Fibroblast of lung (primary cell): ENCODE measurements at regions not wholly inside any gene's neighbourhood (a gene's known extent, or its start where the extent isn't known, plus 50 kb on each side); places are given as distances from the start of the nearest gene placed in this dataset.
A peak's percentile ranks its signal among the peaks of the same experiment; 100 is the strongest.

Experiments used
- DNase-seq, 2 donors: peaks; one replicate each; pipeline versions ENCODE4 v3.0.0 to v3.0.0-alpha.2; 2010; ENCODE audit warnings: low read depth in 2 of 2
- H2AFZ ChIP-seq: 2 replicates; pipeline ENCODE4 v1.5.1; 2012; ENCODE audit warnings: low read length, control low read depth, inconsistent platforms
- H3K27ac ChIP-seq: 2 replicates; pipeline ENCODE4 v1.5.1; 2011; ENCODE audit warnings: low read length, control low read depth; ENCODE audit not compliant: insufficient read depth
- H3K27me3 ChIP-seq: 2 replicates; pipeline ENCODE4 v1.5.1; 2011; ENCODE audit warnings: mild to moderate bottlenecking, low read length; ENCODE audit not compliant: control insufficient read depth, insufficient read depth
- H3K36me3 ChIP-seq: 2 replicates; pipeline ENCODE4 v1.5.1; 2011; ENCODE audit warnings: low read length; ENCODE audit not compliant: control insufficient read depth, insufficient read depth
- H3K4me1 ChIP-seq: 2 replicates; pipeline ENCODE4 v1.5.1; 2011; ENCODE audit warnings: low read length; ENCODE audit not compliant: control insufficient read depth, insufficient read depth; ENCODE audit errors: extremely low read depth
- H3K4me2 ChIP-seq: 2 replicates; pipeline ENCODE4 v1.5.1; 2011; ENCODE audit warnings: low read length, control low read depth; ENCODE audit not compliant: insufficient read depth; ENCODE audit errors: extremely low read depth
- H3K4me3 ChIP-seq, 4 experiments: fragments of 200-600 bp in 1 of 4; sonication (generic) in 1 of 4; replicated peaks in 1 of 4; 2 replicates each; pipeline ENCODE4 v1.5.1; 2011 to 2016; ENCODE audit warnings: low read length in 4 of 4, low read depth in 3 of 4, mild to moderate bottlenecking in 3 of 4, control low read depth in 2 of 4, inconsistent platforms in 1 of 4, mixed read lengths in 1 of 4; ENCODE audit not compliant: insufficient read depth in 1 of 4; ENCODE audit errors: control extremely low read depth in 1 of 4
- H3K79me2 ChIP-seq: 2 replicates; pipeline ENCODE4 v1.5.1; 2012; ENCODE audit warnings: mild to moderate bottlenecking, low read length, inconsistent platforms; ENCODE audit not compliant: control insufficient read depth, insufficient read depth
- H3K9ac ChIP-seq: 2 replicates; pipeline ENCODE4 v1.5.1; 2011; ENCODE audit warnings: mild to moderate bottlenecking, low read length, control low read depth; ENCODE audit not compliant: insufficient read depth
- H3K9me3 ChIP-seq: 2 replicates; pipeline ENCODE4 v1.5.1; 2012; ENCODE audit warnings: low read depth, low read length; ENCODE audit not compliant: control insufficient read depth, insufficient read depth
- H4K20me1 ChIP-seq: 2 replicates; pipeline ENCODE4 v1.5.1; 2011; ENCODE audit warnings: low read length; ENCODE audit not compliant: control insufficient read depth, insufficient read depth; ENCODE audit errors: extremely low read depth
- EZH2 ChIP-seq: IDR thresholded peaks from 2 replicates; pipeline ENCODE4 v1.5.1; 2012; ENCODE audit warnings: low read length, control low read depth, mild to moderate bottlenecking; ENCODE audit errors: missing control alignments
- TF ChIP-seq, protein P1 (sequence below), 2 donors: IDR thresholded peaks in 1 of 2; conservative IDR thresholded peaks in 1 of 2; 1 replicate in 1 of 2; 2 replicates in 1 of 2; pipeline ENCODE4 v1.5.1; 2011 to 2012; ENCODE audit warnings: low read length in 2 of 2, control low read depth in 1 of 2, inconsistent platforms in 1 of 2, low read depth in 1 of 2, mild to moderate bottlenecking in 1 of 2

DNA sequence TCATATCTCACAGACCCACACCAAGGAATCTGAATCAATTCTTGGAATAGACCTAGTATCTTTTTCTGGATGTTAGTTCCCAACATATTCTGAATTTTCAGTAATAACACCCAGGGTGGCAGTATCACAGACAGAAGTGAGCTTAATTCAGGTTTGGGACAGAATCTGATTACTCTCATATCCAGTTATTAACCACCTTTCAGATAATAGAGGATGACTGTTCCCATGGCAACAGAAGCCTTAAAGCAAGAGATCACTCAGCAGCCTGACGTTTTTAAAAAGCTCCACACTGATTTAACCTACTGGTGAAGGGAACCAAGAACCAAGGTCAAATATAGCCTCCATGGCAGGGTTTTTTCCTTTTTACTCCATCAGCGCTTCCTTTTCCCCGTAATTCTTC lies 68.4 kb downstream of the ACTBL2 start:
- Histone ChIP-seq H3K27me3 (no peaks in the 10 kb centered on the region), H3K9ac (no peak overlapping the region), H3K36me3 (no peaks in the 10 kb centered on the region), H3K27ac (no peak overlapping the region), H3K4me2 (no peak overlapping the region), H4K20me1 (no peaks in the 10 kb centered on the region), H3K79me2 (no peaks in the 10 kb centered on the region), H3K4me3 (no peak overlapping the region), H3K4me1 (peaks cover 11% of the 10 kb centered on the region), H2AFZ (no peak overlapping the region), H3K9me3 (no peaks in the 10 kb centered on the region)
- DNase-seq, result no peak
- TF ChIP-seq, protein P1, sequence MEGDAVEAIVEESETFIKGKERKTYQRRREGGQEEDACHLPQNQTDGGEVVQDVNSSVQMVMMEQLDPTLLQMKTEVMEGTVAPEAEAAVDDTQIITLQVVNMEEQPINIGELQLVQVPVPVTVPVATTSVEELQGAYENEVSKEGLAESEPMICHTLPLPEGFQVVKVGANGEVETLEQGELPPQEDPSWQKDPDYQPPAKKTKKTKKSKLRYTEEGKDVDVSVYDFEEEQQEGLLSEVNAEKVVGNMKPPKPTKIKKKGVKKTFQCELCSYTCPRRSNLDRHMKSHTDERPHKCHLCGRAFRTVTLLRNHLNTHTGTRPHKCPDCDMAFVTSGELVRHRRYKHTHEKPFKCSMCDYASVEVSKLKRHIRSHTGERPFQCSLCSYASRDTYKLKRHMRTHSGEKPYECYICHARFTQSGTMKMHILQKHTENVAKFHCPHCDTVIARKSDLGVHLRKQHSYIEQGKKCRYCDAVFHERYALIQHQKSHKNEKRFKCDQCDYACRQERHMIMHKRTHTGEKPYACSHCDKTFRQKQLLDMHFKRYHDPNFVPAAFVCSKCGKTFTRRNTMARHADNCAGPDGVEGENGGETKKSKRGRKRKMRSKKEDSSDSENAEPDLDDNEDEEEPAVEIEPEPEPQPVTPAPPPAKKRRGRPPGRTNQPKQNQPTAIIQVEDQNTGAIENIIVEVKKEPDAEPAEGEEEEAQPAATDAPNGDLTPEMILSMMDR (conservative IDR thresholded peaks at IDR 0.05 in 1 of 2, IDR thresholded peaks at IDR 0.05 in 1 of 2; ENCODE audit: low read depth in 1 of 2, low read length in 2 of 2), result no peak
- TF ChIP-seq EZH2, result no peak

DNA sequence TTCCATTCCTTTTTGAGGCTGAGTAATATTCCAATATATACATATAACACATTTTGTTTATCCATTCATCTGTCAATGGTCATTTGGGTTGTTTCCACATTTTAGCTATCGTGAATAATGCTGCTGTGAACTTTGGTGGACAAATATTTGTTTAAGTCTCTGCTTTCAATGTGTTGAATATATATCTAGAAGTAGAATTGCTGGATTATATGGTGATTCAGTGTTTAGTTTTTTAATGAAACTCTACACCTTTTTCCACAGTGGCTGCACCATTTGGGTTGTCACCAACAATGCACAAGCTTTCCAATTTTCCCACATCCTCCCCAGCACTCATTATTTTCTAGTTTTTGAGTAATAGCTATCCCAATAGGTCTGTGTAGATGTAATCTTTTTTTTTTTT lies 69.5 kb downstream of the ACTBL2 start:
- no peaks in the 10 kb centered on the region for H3K36me3 ChIP-seq
- no peak overlapping the region for H2AFZ ChIP-seq
- H3K4me1 ChIP-seq, result peaks cover 12% of the 10 kb centered on the region
- H3K4me2 ChIP-seq, result no peak overlapping the region
- no peaks in the 10 kb centered on the region for H3K79me2 ChIP-seq
- H3K9me3 ChIP-seq, result no peaks in the 10 kb centered on the region
- DNase-seq, result peak in 1 of 2 donors; percentile 32
- no peak overlapping the region for H3K27ac ChIP-seq
- H3K27me3 ChIP-seq, result no peaks in the 10 kb centered on the region
- TF ChIP-seq, protein P1 (conservative IDR thresholded peaks at IDR 0.05 in 1 of 2, IDR thresholded peaks at IDR 0.05 in 1 of 2; ENCODE audit: low read depth in 1 of 2, low read length in 2 of 2), result no peak
- no peak for TF ChIP-seq EZH2
- no peaks in the 10 kb centered on the region for H4K20me1 ChIP-seq
- H3K4me3 ChIP-seq, result no peak overlapping the region
- H3K9ac ChIP-seq, result no peak overlapping the region

DNA sequence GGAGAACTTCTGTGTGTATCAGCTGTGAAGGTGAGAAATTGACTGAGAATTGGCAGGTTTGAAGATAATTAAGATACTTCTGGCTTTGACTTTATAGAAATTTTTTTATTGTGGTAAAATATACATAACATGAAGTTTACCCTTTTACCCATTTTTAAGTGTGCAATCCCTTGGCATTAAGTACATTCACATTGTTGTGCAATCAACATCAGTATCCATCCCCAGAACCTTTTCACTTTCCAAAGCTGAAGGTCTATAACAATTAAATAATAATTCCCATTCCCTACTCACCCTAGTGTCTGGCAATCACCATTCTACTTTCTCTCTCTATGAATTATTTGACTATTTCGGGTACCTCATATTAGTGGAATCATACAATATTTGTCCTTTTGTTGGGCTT lies 69.9 kb downstream of the ACTBL2 start:
- Histone ChIP-seq H3K4me1 (peaks cover 12% of the 10 kb centered on the region), H3K9me3 (no peaks in the 10 kb centered on the region), H3K4me2 (no peak overlapping the region), H3K4me3 (peak overlapping the region in 1 of 4 experiments; percentile 19), H3K27me3 (no peaks in the 10 kb centered on the region), H3K9ac (no peak overlapping the region), H3K36me3 (no peaks in the 10 kb centered on the region), H2AFZ (no peak overlapping the region), H4K20me1 (no peaks in the 10 kb centered on the region), H3K27ac (no peak overlapping the region), H3K79me2 (no peaks in the 10 kb centered on the region)
- TF ChIP-seq, protein P1 (conservative IDR thresholded peaks at IDR 0.05 in 1 of 2, IDR thresholded peaks at IDR 0.05 in 1 of 2; ENCODE audit: low read depth in 1 of 2, low read length in 2 of 2), result no peak
- TF ChIP-seq EZH2, result no peak
- DNase-seq, result peak in 1 of 2 donors; percentile 63
